ENCODE measurements at regions not wholly inside any gene's neighbourhood (a gene's known extent, or its start where the extent isn't known, plus 50 kb on each side); places are given as distances from the start of the nearest gene placed in this dataset.

GRCh38 chrX:122512561-122513072, 671.5 kb upstream of the GRIA3 start:
- H3K27me3 ChIP-seq (ENCODE audit: control insufficient read depth in 4 of 4, insufficient read depth in 4 of 4, low read length in 3 of 4): no peaks in the 10 kb centered on the region
- no peaks in the 10 kb centered on the region for H3K36me3 ChIP-seq (ENCODE audit: control insufficient read depth in 4 of 4, insufficient read depth in 3 of 4, low read depth in 1 of 4, low read length in 3 of 4)

DNA sequence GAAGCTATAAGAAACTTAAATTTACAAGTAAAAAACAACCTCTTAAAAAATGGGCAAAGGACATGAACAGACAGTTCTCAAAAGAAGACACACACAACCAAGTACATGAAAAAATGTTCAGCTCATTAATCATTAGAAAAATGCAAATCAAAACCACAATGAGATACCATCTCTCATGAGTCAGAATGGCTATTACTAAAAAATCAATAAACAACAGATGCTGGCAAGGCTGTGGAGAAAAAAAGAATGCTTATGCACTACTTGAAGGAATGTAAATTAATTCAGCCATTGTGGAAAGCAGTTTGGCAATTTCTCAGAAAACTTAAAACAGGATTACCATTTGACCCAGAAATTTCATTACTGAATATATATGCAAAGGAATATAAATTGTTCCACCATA, 666.3 kb upstream of the GRIA3 start:
- no peaks in the 10 kb centered on the region for H3K36me3 ChIP-seq (ENCODE audit: control insufficient read depth in 4 of 4, insufficient read depth in 3 of 4, low read depth in 1 of 4, low read length in 3 of 4)
- H3K27ac ChIP-seq (ENCODE audit: low read depth in 1 of 2, low read length in 2 of 2): no peak overlapping the region
- no peak overlapping the region for H3K4me3 ChIP-seq (ENCODE audit: low read depth in 1 of 3, low read length in 3 of 3)
- no peaks in the 10 kb centered on the region for H3K9me3 ChIP-seq (ENCODE audit: control insufficient read depth in 4 of 4, low read length in 3 of 4)
- no peaks in the 10 kb centered on the region for H3K27me3 ChIP-seq (ENCODE audit: control insufficient read depth in 4 of 4, insufficient read depth in 4 of 4, low read length in 3 of 4)
- no peak for TF ChIP-seq MAX (IDR thresholded peaks at IDR 0.05)
- H3K4me1 ChIP-seq (ENCODE audit: control insufficient read depth in 4 of 4, insufficient read depth in 4 of 4, low read length in 3 of 4): no peaks in the 10 kb centered on the region
- no peak overlapping the region for H3K9ac ChIP-seq (ENCODE audit: low read depth in 1 of 2, low read length in 2 of 2)
- DNase-seq (ENCODE audit: low spot score): no peak

More at GRCh38 chrX:122512561-122513072, 671.5 kb upstream of the GRIA3 start:
- 76% methylated on average over 3 of the region's 3 CpGs for WGBS
- TF ChIP-seq TAF1 (conservative IDR thresholded peaks at IDR 0.05) (no peak), EGR1 (IDR thresholded peaks at IDR 0.05; ENCODE audit: low read depth in 2 of 2) (no peak), MAX (IDR thresholded peaks at IDR 0.05) (no peak), JUND (IDR thresholded peaks at IDR 0.05) (no peak), RAD21 (IDR thresholded peaks at IDR 0.05) (no peak), YY1 (IDR thresholded peaks at IDR 0.05) (no peak)
- TF ChIP-seq, protein P1, sequence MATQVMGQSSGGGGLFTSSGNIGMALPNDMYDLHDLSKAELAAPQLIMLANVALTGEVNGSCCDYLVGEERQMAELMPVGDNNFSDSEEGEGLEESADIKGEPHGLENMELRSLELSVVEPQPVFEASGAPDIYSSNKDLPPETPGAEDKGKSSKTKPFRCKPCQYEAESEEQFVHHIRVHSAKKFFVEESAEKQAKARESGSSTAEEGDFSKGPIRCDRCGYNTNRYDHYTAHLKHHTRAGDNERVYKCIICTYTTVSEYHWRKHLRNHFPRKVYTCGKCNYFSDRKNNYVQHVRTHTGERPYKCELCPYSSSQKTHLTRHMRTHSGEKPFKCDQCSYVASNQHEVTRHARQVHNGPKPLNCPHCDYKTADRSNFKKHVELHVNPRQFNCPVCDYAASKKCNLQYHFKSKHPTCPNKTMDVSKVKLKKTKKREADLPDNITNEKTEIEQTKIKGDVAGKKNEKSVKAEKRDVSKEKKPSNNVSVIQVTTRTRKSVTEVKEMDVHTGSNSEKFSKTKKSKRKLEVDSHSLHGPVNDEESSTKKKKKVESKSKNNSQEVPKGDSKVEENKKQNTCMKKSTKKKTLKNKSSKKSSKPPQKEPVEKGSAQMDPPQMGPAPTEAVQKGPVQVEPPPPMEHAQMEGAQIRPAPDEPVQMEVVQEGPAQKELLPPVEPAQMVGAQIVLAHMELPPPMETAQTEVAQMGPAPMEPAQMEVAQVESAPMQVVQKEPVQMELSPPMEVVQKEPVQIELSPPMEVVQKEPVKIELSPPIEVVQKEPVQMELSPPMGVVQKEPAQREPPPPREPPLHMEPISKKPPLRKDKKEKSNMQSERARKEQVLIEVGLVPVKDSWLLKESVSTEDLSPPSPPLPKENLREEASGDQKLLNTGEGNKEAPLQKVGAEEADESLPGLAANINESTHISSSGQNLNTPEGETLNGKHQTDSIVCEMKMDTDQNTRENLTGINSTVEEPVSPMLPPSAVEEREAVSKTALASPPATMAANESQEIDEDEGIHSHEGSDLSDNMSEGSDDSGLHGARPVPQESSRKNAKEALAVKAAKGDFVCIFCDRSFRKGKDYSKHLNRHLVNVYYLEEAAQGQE (IDR thresholded peaks at IDR 0.05): no peak
- TF ChIP-seq, protein P2, sequence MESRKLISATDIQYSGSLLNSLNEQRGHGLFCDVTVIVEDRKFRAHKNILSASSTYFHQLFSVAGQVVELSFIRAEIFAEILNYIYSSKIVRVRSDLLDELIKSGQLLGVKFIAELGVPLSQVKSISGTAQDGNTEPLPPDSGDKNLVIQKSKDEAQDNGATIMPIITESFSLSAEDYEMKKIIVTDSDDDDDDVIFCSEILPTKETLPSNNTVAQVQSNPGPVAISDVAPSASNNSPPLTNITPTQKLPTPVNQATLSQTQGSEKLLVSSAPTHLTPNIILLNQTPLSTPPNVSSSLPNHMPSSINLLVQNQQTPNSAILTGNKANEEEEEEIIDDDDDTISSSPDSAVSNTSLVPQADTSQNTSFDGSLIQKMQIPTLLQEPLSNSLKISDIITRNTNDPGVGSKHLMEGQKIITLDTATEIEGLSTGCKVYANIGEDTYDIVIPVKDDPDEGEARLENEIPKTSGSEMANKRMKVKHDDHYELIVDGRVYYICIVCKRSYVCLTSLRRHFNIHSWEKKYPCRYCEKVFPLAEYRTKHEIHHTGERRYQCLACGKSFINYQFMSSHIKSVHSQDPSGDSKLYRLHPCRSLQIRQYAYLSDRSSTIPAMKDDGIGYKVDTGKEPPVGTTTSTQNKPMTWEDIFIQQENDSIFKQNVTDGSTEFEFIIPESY (IDR thresholded peaks at IDR 0.05): no peak
- Histone ChIP-seq H3K27ac (ENCODE audit: low read depth in 1 of 2, low read length in 2 of 2) (no peak overlapping the region), H3K9me3 (ENCODE audit: control insufficient read depth in 4 of 4, low read length in 3 of 4) (no peaks in the 10 kb centered on the region), H3K9ac (ENCODE audit: low read depth in 1 of 2, low read length in 2 of 2) (no peak overlapping the region), H3K4me1 (ENCODE audit: control insufficient read depth in 4 of 4, insufficient read depth in 4 of 4, low read length in 3 of 4) (no peaks in the 10 kb centered on the region), H3K4me3 (ENCODE audit: low read depth in 1 of 3, low read length in 3 of 3) (no peak overlapping the region)
- DNase-seq (ENCODE audit: low spot score): no peak

- Histone ChIP-seq H3K9me3 (ENCODE audit: control insufficient read depth in 4 of 4, low read length in 3 of 4) (no peaks in the 10 kb centered on the region), H3K4me1 (ENCODE audit: control insufficient read depth in 4 of 4, insufficient read depth in 4 of 4, low read length in 3 of 4) (no peaks in the 10 kb centered on the region), H3K9ac (ENCODE audit: low read depth in 1 of 2, low read length in 2 of 2) (no peak overlapping the region), H3K4me3 (ENCODE audit: low read depth in 1 of 3, low read length in 3 of 3) (no peak overlapping the region), H3K27ac (ENCODE audit: low read depth in 1 of 2, low read length in 2 of 2) (no peak overlapping the region), H3K27me3 (ENCODE audit: control insufficient read depth in 4 of 4, insufficient read depth in 4 of 4, low read length in 3 of 4) (no peaks in the 10 kb centered on the region), H3K36me3 (ENCODE audit: control insufficient read depth in 4 of 4, insufficient read depth in 3 of 4, low read depth in 1 of 4, low read length in 3 of 4) (no peaks in the 10 kb centered on the region)
- DNase-seq (ENCODE audit: low spot score): no peak
- TF ChIP-seq YY1 (IDR thresholded peaks at IDR 0.05) (peak; percentile 24), HNF4A (conservative IDR thresholded peaks at IDR 0.05) (no peak)
Measured at GRCh38 chrX:122545778-122546177, 638.3 kb upstream of the GRIA3 start.
